HUES48 (cell line): ENCODE measurements at regions not wholly inside any gene's neighbourhood (a gene's known extent, or its start where the extent isn't known, plus 50 kb on each side); places are given as distances from the start of the nearest gene placed in this dataset.

Experiments used
- H3K27ac ChIP-seq: one replicate; pipeline ENCODE4 v1.7.0; 2013; ENCODE audit warnings: low read depth, low read length, inconsistent platforms
- H3K27me3 ChIP-seq: 2 replicates; pipeline ENCODE4 v1.6.1; 2013; ENCODE audit warnings: mild to moderate bottlenecking, low read length; ENCODE audit not compliant: control insufficient read depth, insufficient read depth
- H3K36me3 ChIP-seq: 2 replicates; pipeline ENCODE4 v1.6.1; 2013; ENCODE audit warnings: low read length; ENCODE audit not compliant: control insufficient read depth, insufficient read depth
- H3K4me1 ChIP-seq: 2 replicates; pipeline ENCODE4 v1.6.1; 2013; ENCODE audit warnings: mild to moderate bottlenecking, low read length; ENCODE audit not compliant: control insufficient read depth, insufficient read depth
- H3K4me3 ChIP-seq: 2 replicates; pipeline ENCODE4 v1.5.1; 2013; ENCODE audit warnings: mild to moderate bottlenecking, low read depth, low read length
- H3K9ac ChIP-seq: 2 replicates; pipeline ENCODE4 v1.6.1; 2013; ENCODE audit warnings: mild to moderate bottlenecking, low read depth, low read length, moderate library complexity
- H3K9me3 ChIP-seq: 2 replicates; pipeline ENCODE4 v1.6.1; 2013; ENCODE audit warnings: low read length; ENCODE audit not compliant: control insufficient read depth, insufficient read depth

DNA sequence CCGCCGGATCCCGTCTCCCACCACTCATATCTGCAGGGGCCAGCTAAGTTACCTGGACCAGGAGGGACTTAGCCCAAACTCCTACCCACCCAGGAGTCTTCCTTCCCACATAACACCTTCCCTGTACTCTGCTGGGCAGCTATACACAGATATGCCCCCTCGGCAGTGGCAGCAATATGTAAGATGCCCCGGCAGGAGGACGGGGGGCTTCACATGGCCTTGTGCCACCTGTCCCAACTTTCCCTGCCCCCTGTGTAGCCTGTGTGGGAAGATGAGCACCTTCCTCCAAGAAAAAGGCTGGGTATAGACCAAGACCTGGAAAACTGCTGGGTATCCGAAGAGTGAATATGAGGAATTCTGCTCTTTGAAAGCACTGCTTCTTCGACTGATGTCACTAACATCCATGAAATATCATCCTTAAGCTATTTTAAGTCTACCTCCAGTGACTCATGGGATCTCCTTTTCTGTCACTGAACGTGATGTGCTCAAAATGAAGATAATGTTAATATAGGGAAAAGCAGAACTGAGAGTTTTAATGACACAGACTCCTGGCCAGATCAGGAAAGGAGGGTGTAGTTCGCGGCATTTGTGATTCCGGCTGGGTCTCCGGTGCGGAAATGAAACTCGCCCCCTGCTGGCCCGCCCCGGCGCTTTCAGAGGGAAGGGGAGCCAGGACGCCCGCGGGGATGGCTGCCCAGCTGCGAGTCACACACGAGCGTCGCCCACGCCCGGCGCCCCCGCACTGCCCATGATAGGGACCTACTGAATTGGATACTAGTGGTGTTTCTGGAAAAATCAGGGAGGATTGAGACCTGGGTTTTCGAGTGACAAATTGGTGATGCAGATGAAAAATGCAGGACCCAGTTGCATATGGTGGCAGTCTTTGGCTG is 256.9 kb upstream of the NFE2L3 start:
- Histone ChIP-seq H3K27ac (no peak overlapping the region), H3K9me3 (no peaks in the 10 kb centered on the region), H3K4me3 (peak overlapping the region; percentile 63), H3K9ac (no peak overlapping the region), H3K4me1 (peaks cover 13% of the 10 kb centered on the region), H3K27me3 (no peaks in the 10 kb centered on the region), H3K36me3 (no peaks in the 10 kb centered on the region)

DNA sequence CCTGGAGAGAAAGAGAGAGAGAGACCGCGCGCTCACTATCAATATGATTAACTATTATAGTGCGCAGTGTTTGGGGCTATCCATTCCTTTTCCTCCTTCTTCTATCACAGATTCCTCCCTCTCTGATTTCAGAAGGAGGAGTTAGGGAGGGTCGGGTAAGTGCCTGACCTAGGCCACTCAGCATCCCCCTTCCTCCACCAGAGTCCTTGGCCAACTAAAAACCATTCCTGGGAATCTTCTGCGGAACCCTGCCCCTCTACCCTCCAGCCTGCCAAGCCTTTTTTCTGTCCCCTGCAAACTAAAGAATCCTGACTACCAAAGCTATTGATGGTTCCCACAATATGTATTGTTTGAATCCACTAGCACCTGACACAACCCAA is 256.2 kb upstream of the NFE2L3 start:
- Histone ChIP-seq H3K36me3 (no peaks in the 10 kb centered on the region), H3K9ac (no peak overlapping the region), H3K27ac (no peak overlapping the region), H3K4me3 (peak overlapping the region; percentile 63), H3K4me1 (peaks cover 13% of the 10 kb centered on the region), H3K27me3 (no peaks in the 10 kb centered on the region), H3K9me3 (no peaks in the 10 kb centered on the region)

DNA sequence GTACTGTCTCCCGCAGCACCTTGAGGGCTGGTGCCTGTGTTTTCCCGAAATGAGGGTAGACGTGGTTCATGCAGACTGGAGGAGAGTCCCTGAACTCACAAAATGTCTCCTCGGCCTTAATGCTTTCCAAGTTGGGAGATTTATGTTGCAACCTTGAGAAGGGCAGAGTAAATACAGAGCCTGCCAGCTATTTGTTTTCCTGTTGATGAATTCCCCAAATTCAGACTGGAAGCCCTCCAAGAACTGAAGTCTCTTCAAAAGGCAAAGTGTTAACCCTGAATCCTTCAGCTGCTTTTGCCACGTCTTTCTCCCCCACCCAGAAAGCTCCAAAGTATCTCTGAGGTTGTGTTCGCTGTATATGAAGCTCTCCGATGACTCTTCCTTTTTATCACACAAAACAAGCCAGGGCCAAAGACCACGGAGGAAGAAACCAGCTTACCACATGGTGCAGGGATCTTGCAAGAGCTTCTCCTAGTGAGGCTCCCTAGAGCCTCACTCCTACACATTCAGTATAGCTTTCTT is 254.7 kb upstream of the NFE2L3 start:
- Histone ChIP-seq H3K9me3 (no peaks in the 10 kb centered on the region), H3K4me1 (peaks cover 13% of the 10 kb centered on the region), H3K4me3 (no peak overlapping the region), H3K27me3 (no peaks in the 10 kb centered on the region), H3K27ac (no peak overlapping the region), H3K36me3 (no peaks in the 10 kb centered on the region), H3K9ac (no peak overlapping the region)

DNA sequence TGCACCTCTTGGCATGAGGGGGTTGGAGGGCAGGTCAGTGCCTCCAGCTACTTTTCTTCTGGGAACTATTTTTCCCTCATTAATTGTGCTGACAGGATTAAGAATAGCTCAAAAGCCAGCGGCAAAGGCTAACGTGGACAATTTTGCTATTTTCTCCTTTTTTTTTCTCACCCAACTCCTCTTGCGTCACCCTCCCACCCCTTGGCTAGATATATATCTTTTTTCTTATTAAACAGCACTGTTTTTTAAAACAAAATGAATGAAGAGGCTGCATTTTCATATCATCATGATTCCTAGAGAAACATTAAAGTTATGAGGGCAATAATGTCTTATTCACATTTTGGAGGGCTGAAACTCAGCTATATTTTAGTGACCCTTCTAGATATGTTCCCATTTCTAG is 251.8 kb upstream of the NFE2L3 start:
- Histone ChIP-seq H3K4me1 (no peaks in the 10 kb centered on the region; the same call in 1 of the 2 replicates), H3K27ac (no peak overlapping the region), H3K4me3 (no peak overlapping the region), H3K36me3 (no peaks in the 10 kb centered on the region), H3K27me3 (no peaks in the 10 kb centered on the region), H3K9me3 (no peaks in the 10 kb centered on the region), H3K9ac (no peak overlapping the region)

DNA sequence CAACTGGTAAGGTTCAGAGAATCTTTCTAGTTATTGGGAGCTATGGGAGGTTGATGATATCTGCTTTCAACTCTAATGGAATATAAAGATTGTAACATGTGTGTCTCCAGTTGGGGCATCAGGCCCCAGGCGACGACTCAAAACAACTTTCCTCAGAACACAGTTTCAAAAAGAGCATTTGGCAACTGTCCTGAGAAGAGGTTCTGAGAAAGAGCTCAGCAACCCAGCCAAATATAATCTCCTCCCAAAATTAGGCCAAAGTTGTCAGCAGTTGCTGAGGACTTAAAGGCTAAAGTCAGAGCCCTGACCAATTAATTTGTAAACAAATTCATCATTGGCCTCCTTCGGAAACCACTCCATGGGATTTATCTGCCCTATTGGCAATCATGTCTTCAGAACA is 251.1 kb upstream of the NFE2L3 start:
- H3K4me3 ChIP-seq: no peak overlapping the region
- H3K4me1 ChIP-seq: no peaks in the 10 kb centered on the region; the same call in 1 of the 2 replicates
- no peak overlapping the region for H3K27ac ChIP-seq
- no peak overlapping the region for H3K9ac ChIP-seq
- H3K27me3 ChIP-seq: no peaks in the 10 kb centered on the region
- no peaks in the 10 kb centered on the region for H3K36me3 ChIP-seq
- H3K9me3 ChIP-seq: no peaks in the 10 kb centered on the region

DNA sequence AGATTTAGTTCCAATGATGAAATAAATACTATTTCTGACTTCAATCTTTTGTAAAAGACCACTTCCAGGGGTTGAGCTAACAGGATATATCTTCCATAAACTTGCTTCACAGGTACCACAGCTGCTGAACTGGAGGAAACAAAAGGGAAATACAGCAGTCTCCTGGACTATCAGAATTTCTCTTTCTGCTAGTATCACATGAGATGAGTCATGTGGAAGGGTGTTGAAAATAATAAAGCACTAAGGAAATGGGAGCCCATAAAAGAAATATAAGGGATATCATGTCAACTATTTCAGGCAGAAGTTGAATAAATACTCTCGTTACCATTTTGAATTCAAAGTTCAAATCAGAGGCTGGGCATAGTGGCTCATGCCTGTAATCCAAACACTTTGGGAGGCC is 250.3 kb upstream of the NFE2L3 start:
- Histone ChIP-seq H3K4me1 (peaks cover under 1% of the 10 kb centered on the region), H3K9me3 (no peaks in the 10 kb centered on the region), H3K9ac (no peak overlapping the region), H3K27me3 (no peaks in the 10 kb centered on the region), H3K4me3 (no peak overlapping the region), H3K27ac (no peak overlapping the region), H3K36me3 (no peaks in the 10 kb centered on the region)

DNA sequence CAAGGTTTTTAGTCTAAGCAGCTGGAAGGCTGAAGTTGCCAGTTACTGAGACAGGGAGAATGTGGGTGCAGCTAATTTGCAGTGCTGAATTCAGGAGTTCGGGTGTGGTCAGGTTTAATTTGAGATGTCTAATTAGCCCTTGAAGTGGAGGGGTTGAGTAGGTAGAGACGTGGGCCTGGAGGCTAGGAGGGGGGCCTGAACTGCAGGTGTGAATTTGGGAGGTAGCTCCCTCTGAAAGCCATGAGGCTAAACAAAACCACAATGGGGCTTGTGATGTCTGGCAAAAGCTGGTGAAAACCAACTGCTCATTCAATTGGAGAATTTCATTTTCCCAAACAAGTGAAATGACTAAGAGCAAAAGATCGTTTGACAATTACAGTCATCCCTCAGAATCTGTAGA is 246.0 kb upstream of the NFE2L3 start:
- Histone ChIP-seq H3K27ac (no peak overlapping the region), H3K4me3 (no peak overlapping the region), H3K9ac (no peak overlapping the region), H3K4me1 (peaks cover 10% of the 10 kb centered on the region), H3K27me3 (no peaks in the 10 kb centered on the region), H3K36me3 (no peaks in the 10 kb centered on the region), H3K9me3 (no peaks in the 10 kb centered on the region)

DNA sequence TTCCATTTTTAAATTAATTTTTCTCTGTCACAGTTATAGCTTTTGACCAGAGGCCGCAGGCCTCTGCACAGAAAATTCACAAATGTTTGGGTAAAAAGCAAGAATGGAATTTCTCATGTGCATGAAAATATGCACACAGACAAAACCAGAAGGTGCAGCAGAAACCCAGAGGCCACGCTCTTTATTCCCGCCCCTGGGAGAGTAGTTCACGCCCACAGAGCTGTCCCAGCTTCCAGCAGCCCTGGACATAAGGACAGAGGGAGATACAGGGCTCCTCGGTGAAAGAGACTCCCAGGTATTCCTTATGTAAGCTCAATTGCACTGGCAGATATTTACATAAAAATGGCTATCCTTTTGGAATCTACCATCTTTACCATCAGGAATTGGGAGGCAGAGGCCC is 245.2 kb upstream of the NFE2L3 start:
- H3K4me3 ChIP-seq: no peak overlapping the region
- no peaks in the 10 kb centered on the region for H3K9me3 ChIP-seq
- no peaks in the 10 kb centered on the region for H3K27me3 ChIP-seq
- H3K36me3 ChIP-seq: no peaks in the 10 kb centered on the region
- peaks cover 10% of the 10 kb centered on the region for H3K4me1 ChIP-seq
- H3K27ac ChIP-seq: no peak overlapping the region
- H3K9ac ChIP-seq: no peak overlapping the region

DNA sequence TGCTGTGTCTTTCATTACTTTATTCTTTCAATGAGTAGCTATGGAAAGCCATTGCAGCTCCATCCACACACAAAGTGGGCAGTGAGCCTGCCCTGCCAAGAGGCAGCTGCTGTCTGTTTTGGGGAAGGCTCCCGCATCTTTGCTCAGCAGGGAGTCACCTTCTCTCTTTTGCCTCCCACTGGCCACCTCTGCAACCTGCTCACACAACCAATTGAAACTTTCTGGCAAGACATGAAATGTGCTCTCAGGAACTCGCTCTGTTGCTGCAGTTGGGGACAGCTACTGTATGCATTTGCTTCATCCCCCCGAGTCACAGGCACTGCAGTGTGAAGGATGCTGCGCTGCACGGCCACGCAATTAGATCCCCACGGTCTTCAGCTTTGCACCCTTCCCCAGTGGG is 244.8 kb upstream of the NFE2L3 start:
- Histone ChIP-seq H3K4me1 (peaks cover 10% of the 10 kb centered on the region), H3K36me3 (no peaks in the 10 kb centered on the region), H3K9me3 (no peaks in the 10 kb centered on the region), H3K27me3 (no peaks in the 10 kb centered on the region), H3K9ac (no peak overlapping the region), H3K27ac (no peak overlapping the region), H3K4me3 (no peak overlapping the region)

DNA sequence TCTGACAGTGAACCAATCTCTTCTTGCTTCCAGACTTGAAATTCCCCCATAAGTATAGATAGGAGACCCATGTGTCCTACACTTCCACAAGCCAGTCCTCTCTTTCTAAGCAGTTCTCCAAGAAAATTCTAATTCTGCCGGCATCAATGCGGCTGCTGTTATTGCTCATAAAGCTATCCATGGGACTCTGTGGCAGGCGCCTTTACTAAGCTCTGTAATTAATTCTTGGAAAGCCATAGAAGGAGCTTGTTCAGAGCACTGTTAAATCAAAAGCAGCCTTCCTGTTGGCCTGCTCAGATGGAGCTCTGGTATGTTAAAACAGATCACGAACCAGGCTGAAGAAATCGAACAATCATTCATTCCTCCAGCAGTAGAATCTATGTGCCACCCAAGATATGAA is 244.3 kb upstream of the NFE2L3 start:
- Histone ChIP-seq H3K4me1 (peaks cover 10% of the 10 kb centered on the region), H3K4me3 (no peak overlapping the region), H3K27me3 (no peaks in the 10 kb centered on the region), H3K27ac (no peak overlapping the region), H3K36me3 (no peaks in the 10 kb centered on the region), H3K9me3 (no peaks in the 10 kb centered on the region), H3K9ac (no peak overlapping the region)

DNA sequence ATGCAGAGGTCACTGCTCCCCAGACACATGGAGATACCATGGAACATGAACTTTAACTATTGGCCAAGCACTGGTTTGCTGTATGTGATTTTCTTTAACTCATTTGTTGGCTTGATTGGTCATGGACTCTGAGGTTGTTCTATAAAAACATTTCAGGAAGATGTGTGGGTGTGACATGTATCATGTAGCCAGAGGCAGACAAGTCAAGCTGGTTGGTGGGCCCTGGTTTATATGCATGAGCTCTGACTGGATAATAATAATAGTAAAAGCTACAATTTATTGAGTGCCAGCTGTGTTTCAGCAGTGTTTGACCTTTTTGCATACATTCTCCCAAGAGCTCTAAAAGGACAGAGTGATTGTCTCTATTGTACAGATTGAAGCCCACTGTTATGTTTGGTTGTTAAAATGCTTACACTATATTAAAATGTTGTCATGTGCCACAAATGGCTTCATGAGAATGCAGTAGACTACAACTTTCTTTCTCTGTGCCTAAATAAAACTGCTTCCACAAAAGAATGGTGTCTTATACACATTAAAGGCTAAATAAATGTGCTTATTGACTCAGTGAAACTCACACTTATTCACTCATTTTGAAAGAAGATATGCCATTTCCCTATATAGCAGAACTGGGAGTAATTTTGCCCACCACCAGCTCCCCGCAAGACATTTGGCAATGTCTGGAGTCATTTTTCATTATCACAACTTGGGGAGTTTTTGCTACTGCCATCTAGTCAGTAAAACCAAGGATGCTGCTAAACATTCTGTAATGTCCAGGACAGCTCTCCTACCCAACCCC is 243.6 kb upstream of the NFE2L3 start:
- Histone ChIP-seq H3K4me1 (peaks cover 10% of the 10 kb centered on the region), H3K36me3 (no peaks in the 10 kb centered on the region), H3K9ac (no peak overlapping the region), H3K9me3 (no peaks in the 10 kb centered on the region), H3K27me3 (no peaks in the 10 kb centered on the region), H3K4me3 (no peak overlapping the region), H3K27ac (no peak overlapping the region)
